ENCODE measurements at regions not wholly inside any gene's neighbourhood (a gene's known extent, or its start where the extent isn't known, plus 50 kb on each side); places are given as distances from the start of the nearest gene placed in this dataset.

GRCh38 chr6:26269531-26270485 lies 95.2 kb upstream of the BTN3A2 start:
- H3K27ac ChIP-seq (ENCODE audit: low read depth in 2 of 2, low read length in 1 of 2), result no peak overlapping the region
- WGBS, 2 donors, result 31 to 33% methylated on average over 4 of the region's 4 CpGs
- no peaks in the 10 kb centered on the region for H3K27me3 ChIP-seq (ENCODE audit: control insufficient read depth in 1 of 2, insufficient read depth in 2 of 2, low read length in 2 of 2)
- peak overlapping the region in 1 of 2 donors; percentile 68 for H3K4me3 ChIP-seq (ENCODE audit: low read depth in 1 of 2, low read length in 2 of 2)
- no peaks in the 10 kb centered on the region for H3K36me3 ChIP-seq (ENCODE audit: control insufficient read depth in 2 of 2, insufficient read depth in 2 of 2, low read length in 1 of 2)
- no peaks in the 10 kb centered on the region for H3K9me3 ChIP-seq (ENCODE audit: control insufficient read depth in 2 of 2, insufficient read depth in 1 of 2, low read depth in 1 of 2, low read length in 1 of 2)
- H3K4me1 ChIP-seq (ENCODE audit: control insufficient read depth in 2 of 2, insufficient read depth in 2 of 2, low read length in 1 of 2), result no peaks in the 10 kb centered on the region

- Histone ChIP-seq H3K4me3 (ENCODE audit: low read depth in 1 of 2, low read length in 2 of 2) (peak overlapping the region in 1 of 2 donors; percentile 68), H3K27ac (ENCODE audit: low read depth in 2 of 2, low read length in 1 of 2) (no peak overlapping the region), H3K27me3 (ENCODE audit: control insufficient read depth in 1 of 2, insufficient read depth in 2 of 2, low read length in 2 of 2) (no peaks in the 10 kb centered on the region), H3K36me3 (ENCODE audit: control insufficient read depth in 2 of 2, insufficient read depth in 2 of 2, low read length in 1 of 2) (no peaks in the 10 kb centered on the region), H3K4me1 (ENCODE audit: control insufficient read depth in 2 of 2, insufficient read depth in 2 of 2, low read length in 1 of 2) (no peaks in the 10 kb centered on the region), H3K9me3 (ENCODE audit: control insufficient read depth in 2 of 2, insufficient read depth in 1 of 2, low read depth in 1 of 2, low read length in 1 of 2) (no peaks in the 10 kb centered on the region)
- WGBS, 2 donors, result 18 to 22% methylated on average over 10 of the region's 10 CpGs
These were observed 94.5 kb upstream of the BTN3A2 start for GRCh38 chr6:26270486-26270861.

- Histone ChIP-seq H3K27me3 (ENCODE audit: control insufficient read depth in 1 of 2, insufficient read depth in 2 of 2, low read length in 2 of 2) (no peaks in the 10 kb centered on the region), H3K27ac (ENCODE audit: low read depth in 2 of 2, low read length in 1 of 2) (peak overlapping the region; percentile 93), H3K36me3 (ENCODE audit: control insufficient read depth in 2 of 2, insufficient read depth in 2 of 2, low read length in 1 of 2) (no peaks in the 10 kb centered on the region), H3K9me3 (ENCODE audit: control insufficient read depth in 2 of 2, insufficient read depth in 1 of 2, low read depth in 1 of 2, low read length in 1 of 2) (no peaks in the 10 kb centered on the region), H3K4me1 (ENCODE audit: control insufficient read depth in 2 of 2, insufficient read depth in 2 of 2, low read length in 1 of 2) (no peaks in the 10 kb centered on the region), H3K4me3 (ENCODE audit: low read depth in 1 of 2, low read length in 2 of 2) (peak overlapping the region; percentile 50 to 68)
- WGBS, 2 donors, result 3 to 5% methylated on average over 49 of the region's 49 CpGs
These were observed 93.9 kb upstream of the BTN3A2 start for GRCh38 chr6:26270903-26271667.

- H3K9me3 ChIP-seq (ENCODE audit: control insufficient read depth in 2 of 2, insufficient read depth in 1 of 2, low read depth in 1 of 2, low read length in 1 of 2), result no peaks in the 10 kb centered on the region
- H3K27ac ChIP-seq (ENCODE audit: low read depth in 2 of 2, low read length in 1 of 2), result peak overlapping the region; percentile 93
- no peaks in the 10 kb centered on the region for H3K27me3 ChIP-seq (ENCODE audit: control insufficient read depth in 1 of 2, insufficient read depth in 2 of 2, low read length in 2 of 2)
- H3K4me1 ChIP-seq (ENCODE audit: control insufficient read depth in 2 of 2, insufficient read depth in 2 of 2, low read length in 1 of 2), result no peaks in the 10 kb centered on the region
- H3K4me3 ChIP-seq (ENCODE audit: low read depth in 1 of 2, low read length in 2 of 2), result peak overlapping the region; percentile 22 to 68
- no peaks in the 10 kb centered on the region for H3K36me3 ChIP-seq (ENCODE audit: control insufficient read depth in 2 of 2, insufficient read depth in 2 of 2, low read length in 1 of 2)
- 1 to 4% methylated on average over 9 of the region's 9 CpGs for WGBS, 2 donors
These were observed 93.4 kb upstream of the BTN3A2 start for GRCh38 chr6:26271668-26272024.

- 2 to 3% methylated on average over 31 of the region's 31 CpGs for WGBS, 2 donors
- no peaks in the 10 kb centered on the region for H3K9me3 ChIP-seq (ENCODE audit: control insufficient read depth in 2 of 2, insufficient read depth in 1 of 2, low read depth in 1 of 2, low read length in 1 of 2)
- H3K4me1 ChIP-seq (ENCODE audit: control insufficient read depth in 2 of 2, insufficient read depth in 2 of 2, low read length in 1 of 2), result no peaks in the 10 kb centered on the region
- H3K27me3 ChIP-seq (ENCODE audit: control insufficient read depth in 1 of 2, insufficient read depth in 2 of 2, low read length in 2 of 2), result no peaks in the 10 kb centered on the region
- peak overlapping the region; percentile 93 for H3K27ac ChIP-seq (ENCODE audit: low read depth in 2 of 2, low read length in 1 of 2)
- peak overlapping the region; percentile 47 to 68 for H3K4me3 ChIP-seq (ENCODE audit: low read depth in 1 of 2, low read length in 2 of 2)
- no peaks in the 10 kb centered on the region for H3K36me3 ChIP-seq (ENCODE audit: control insufficient read depth in 2 of 2, insufficient read depth in 2 of 2, low read length in 1 of 2)
These were observed 92.8 kb upstream of the BTN3A2 start for GRCh38 chr6:26272171-26272637.

GRCh38 chr6:26273673-26274588 lies 91.1 kb upstream of the BTN3A2 start:
- H3K9me3 ChIP-seq (ENCODE audit: control insufficient read depth in 2 of 2, insufficient read depth in 1 of 2, low read depth in 1 of 2, low read length in 1 of 2), result no peaks in the 10 kb centered on the region
- 17 to 20% methylated on average over 21 of the region's 21 CpGs for WGBS, 2 donors
- H3K36me3 ChIP-seq (ENCODE audit: control insufficient read depth in 2 of 2, insufficient read depth in 2 of 2, low read length in 1 of 2), result no peaks in the 10 kb centered on the region
- no peaks in the 10 kb centered on the region for H3K4me1 ChIP-seq (ENCODE audit: control insufficient read depth in 2 of 2, insufficient read depth in 2 of 2, low read length in 1 of 2)
- H3K4me3 ChIP-seq (ENCODE audit: low read depth in 1 of 2, low read length in 2 of 2), result peak overlapping the region; percentile 30 to 63
- H3K27ac ChIP-seq (ENCODE audit: low read depth in 2 of 2, low read length in 1 of 2), result peak overlapping the region; percentile 98 to 99
- H3K27me3 ChIP-seq (ENCODE audit: control insufficient read depth in 1 of 2, insufficient read depth in 2 of 2, low read length in 2 of 2), result no peaks in the 10 kb centered on the region

GRCh38 chr6:26275663-26276062 lies 89.3 kb upstream of the BTN3A2 start:
- Histone ChIP-seq H3K27me3 (ENCODE audit: control insufficient read depth in 1 of 2, insufficient read depth in 2 of 2, low read length in 2 of 2) (no peaks in the 10 kb centered on the region), H3K36me3 (ENCODE audit: control insufficient read depth in 2 of 2, insufficient read depth in 2 of 2, low read length in 1 of 2) (no peaks in the 10 kb centered on the region), H3K4me1 (ENCODE audit: control insufficient read depth in 2 of 2, insufficient read depth in 2 of 2, low read length in 1 of 2) (no peaks in the 10 kb centered on the region), H3K4me3 (ENCODE audit: low read depth in 1 of 2, low read length in 2 of 2) (no peak overlapping the region), H3K9me3 (ENCODE audit: control insufficient read depth in 2 of 2, insufficient read depth in 1 of 2, low read depth in 1 of 2, low read length in 1 of 2) (no peaks in the 10 kb centered on the region), H3K27ac (ENCODE audit: low read depth in 2 of 2, low read length in 1 of 2) (no peak overlapping the region)
- 55 to 73% methylated on average over 2 of the region's 2 CpGs for WGBS, 2 donors

GRCh38 chr6:26276841-26277648 lies 88.0 kb upstream of the BTN3A2 start:
- no peak overlapping the region for H3K27ac ChIP-seq (ENCODE audit: low read depth in 2 of 2, low read length in 1 of 2)
- no peaks in the 10 kb centered on the region for H3K4me1 ChIP-seq (ENCODE audit: control insufficient read depth in 2 of 2, insufficient read depth in 2 of 2, low read length in 1 of 2)
- H3K4me3 ChIP-seq (ENCODE audit: low read depth in 1 of 2, low read length in 2 of 2), result no peak overlapping the region
- no peaks in the 10 kb centered on the region for H3K9me3 ChIP-seq (ENCODE audit: control insufficient read depth in 2 of 2, insufficient read depth in 1 of 2, low read depth in 1 of 2, low read length in 1 of 2)
- H3K27me3 ChIP-seq (ENCODE audit: control insufficient read depth in 1 of 2, insufficient read depth in 2 of 2, low read length in 2 of 2), result no peaks in the 10 kb centered on the region
- WGBS, 2 donors, result 82 to 88% methylated on average over 6 of the region's 6 CpGs
- H3K36me3 ChIP-seq (ENCODE audit: control insufficient read depth in 2 of 2, insufficient read depth in 2 of 2, low read length in 1 of 2), result no peaks in the 10 kb centered on the region
